ENCODE measurements at regions not wholly inside any gene's neighbourhood (a gene's known extent, or its start where the extent isn't known, plus 50 kb on each side); places are given as distances from the start of the nearest gene placed in this dataset.

- no peaks in the 10 kb centered on the region for H3K79me2 ChIP-seq
- H3K4me2 ChIP-seq = no peak overlapping the region
- no peaks in the 10 kb centered on the region for H3K9me2 ChIP-seq (replicated peaks; ENCODE audit: insufficient read depth)
- H3K27me3 ChIP-seq = no peaks in the 10 kb centered on the region
- no peaks in the 10 kb centered on the region for H3K36me3 ChIP-seq (replicated peaks; ENCODE audit: insufficient read depth, low read depth)
- H3K4me3 ChIP-seq = no peak overlapping the region
- peak overlapping the region; percentile 23 for H3K27ac ChIP-seq
- 86% methylated on average over 1 of the region's 1 CpG for WGBS (ENCODE audit: low lambda C conversion rate, missing lambda C conversion rate)
- DNase-seq (ENCODE audit: low spot score) = no peak
- TF ChIP-seq EZH2phosphoT487 (IDR thresholded peaks at IDR 0.05; ENCODE audit: low read depth, severe bottlenecking, unreplicated experiment) = no peak
- TF ChIP-seq CTCF (IDR thresholded peaks at IDR 0.05; ENCODE audit: poor library complexity) = no peak
- no peak overlapping the region for H2AFZ ChIP-seq
- peaks cover 4% of the 10 kb centered on the region for H3K4me1 ChIP-seq (ENCODE audit: insufficient read depth)
- no peaks in the 10 kb centered on the region for H3K9me3 ChIP-seq (ENCODE audit: low read depth)
- H4K20me1 ChIP-seq (ENCODE audit: insufficient read depth, poor library complexity, severe bottlenecking) = no peaks in the 10 kb centered on the region
These were observed 226.1 kb downstream of the BLID start for GRCh38 chr11:121889931-121890330.

- no peak overlapping the region for H3K27ac ChIP-seq
- no peaks in the 10 kb centered on the region for H3K36me3 ChIP-seq (replicated peaks; ENCODE audit: insufficient read depth, low read depth)
- H2AFZ ChIP-seq = no peak overlapping the region
- TF ChIP-seq EZH2 (IDR thresholded peaks at IDR 0.05; ENCODE audit: borderline replicate concordance) (no peak), CTCF (IDR thresholded peaks at IDR 0.05; ENCODE audit: poor library complexity) (no peak)
- no peak overlapping the region for H3K4me3 ChIP-seq
- H3K9me3 ChIP-seq (ENCODE audit: low read depth) = no peaks in the 10 kb centered on the region
- no peaks in the 10 kb centered on the region for H4K20me1 ChIP-seq (ENCODE audit: insufficient read depth, poor library complexity, severe bottlenecking)
- no peak for DNase-seq (ENCODE audit: low spot score)
- no peak overlapping the region for H3K4me2 ChIP-seq
- no peaks in the 10 kb centered on the region for H3K79me2 ChIP-seq
- no peaks in the 10 kb centered on the region for H3K27me3 ChIP-seq
- no peaks in the 10 kb centered on the region for H3K9me2 ChIP-seq (replicated peaks; ENCODE audit: insufficient read depth)
- WGBS (ENCODE audit: low lambda C conversion rate, missing lambda C conversion rate) = 89% methylated on average over 6 of the region's 6 CpGs
- peaks cover 4% of the 10 kb centered on the region for H3K4me1 ChIP-seq (ENCODE audit: insufficient read depth)
These were observed 226.8 kb downstream of the BLID start for GRCh38 chr11:121889186-121889585.

- no peaks in the 10 kb centered on the region for H3K79me2 ChIP-seq
- H3K27ac ChIP-seq = no peak overlapping the region
- no peak overlapping the region for H2AFZ ChIP-seq
- no peak overlapping the region for H3K4me2 ChIP-seq
- 97% methylated on average over 4 of the region's 4 CpGs for WGBS (ENCODE audit: low lambda C conversion rate, missing lambda C conversion rate)
- H3K9me3 ChIP-seq (ENCODE audit: low read depth) = no peaks in the 10 kb centered on the region
- TF ChIP-seq CTCF (IDR thresholded peaks at IDR 0.05; ENCODE audit: poor library complexity) (no peak), EZH2 (IDR thresholded peaks at IDR 0.05; ENCODE audit: borderline replicate concordance) (no peak), EZH2phosphoT487 (IDR thresholded peaks at IDR 0.05; ENCODE audit: low read depth, severe bottlenecking, unreplicated experiment) (no peak)
- no peaks in the 10 kb centered on the region for H4K20me1 ChIP-seq (ENCODE audit: insufficient read depth, poor library complexity, severe bottlenecking)
- no peaks in the 10 kb centered on the region for H3K36me3 ChIP-seq (replicated peaks; ENCODE audit: insufficient read depth, low read depth)
- no peak overlapping the region for H3K4me3 ChIP-seq
- no peak for DNase-seq (ENCODE audit: low spot score)
- H3K9me2 ChIP-seq (replicated peaks; ENCODE audit: insufficient read depth) = no peaks in the 10 kb centered on the region
- peaks cover 4% of the 10 kb centered on the region for H3K4me1 ChIP-seq (ENCODE audit: insufficient read depth)
- H3K27me3 ChIP-seq = no peaks in the 10 kb centered on the region
These were observed 227.9 kb downstream of the BLID start for GRCh38 chr11:121887976-121888557.

GRCh38 chr11:121887569-121887968 lies 228.4 kb downstream of the BLID start:
- H3K27ac ChIP-seq = no peak overlapping the region
- H3K4me3 ChIP-seq = no peak overlapping the region
- H3K36me3 ChIP-seq (replicated peaks; ENCODE audit: insufficient read depth, low read depth) = no peaks in the 10 kb centered on the region
- no peak overlapping the region for H3K4me2 ChIP-seq
- no peaks in the 10 kb centered on the region for H3K79me2 ChIP-seq
- H3K9me2 ChIP-seq (replicated peaks; ENCODE audit: insufficient read depth) = no peaks in the 10 kb centered on the region
- no peak for DNase-seq (ENCODE audit: low spot score)
- H3K9me3 ChIP-seq (ENCODE audit: low read depth) = no peaks in the 10 kb centered on the region
- 65% methylated on average over 3 of the region's 3 CpGs for WGBS (ENCODE audit: low lambda C conversion rate, missing lambda C conversion rate)
- H3K27me3 ChIP-seq = no peaks in the 10 kb centered on the region
- no peak for TF ChIP-seq CTCF (IDR thresholded peaks at IDR 0.05; ENCODE audit: poor library complexity)
- no peak for TF ChIP-seq EZH2 (IDR thresholded peaks at IDR 0.05; ENCODE audit: borderline replicate concordance)
- H2AFZ ChIP-seq = no peak overlapping the region
- H3K4me1 ChIP-seq (ENCODE audit: insufficient read depth) = peaks cover under 1% of the 10 kb centered on the region
- H4K20me1 ChIP-seq (ENCODE audit: insufficient read depth, poor library complexity, severe bottlenecking) = no peaks in the 10 kb centered on the region

Measured in hepatocyte (in vitro differentiated cells).